K562 (cell line): ENCODE measurements at regions not wholly inside any gene's neighbourhood (a gene's known extent, or its start where the extent isn't known, plus 50 kb on each side); places are given as distances from the start of the nearest gene placed in this dataset.

Source experiments
- ATAC-seq: fragments of 200-7000 bp; cut with Tn5 transposase; 3 replicates; pipeline ENCODE4 v1.9.1; 2020; ENCODE audit warnings: moderate library complexity
- BruUV-seq: library from RNA; stranded (reverse); fragments of 400-500 nt; replicated peaks from 2 replicates; lab custom pipeline; 2021; lab: Mats Ljungman, UMichigan
- CTCF ChIA-PET: fragments of 300-600 bp; formaldehyde crosslinking; extraction: SDS; loops from one replicate; lab custom pipeline; 2021; ENCODE audit warnings: low intra/inter-chr PET ratio; lab: Yijun Ruan, JAX
- POLR2A ChIA-PET: fragments of 300-600, 350-650 bp; sonication (Branson Sonifier 250); formaldehyde crosslinking; extraction: SDS; loops from one replicate; lab custom pipeline; 2021; ENCODE audit warnings: antibody characterized with exemption, inconsistent platforms; lab: Yijun Ruan, JAX
- DNase-seq, 4 experiments: peaks; one replicate each; pipeline versions ENCODE4 v3.0.0 to v3.0.0-alpha.2; 2011 to 2018; ENCODE audit warnings: low spot score in 3 of 4, mixed read lengths in 3 of 4; ENCODE audit errors: extremely low read depth in 1 of 4
- FAIRE-seq: peaks from 2 replicates; lab custom pipeline; 2011; peaks lifted over from hg19 to GRCh38; lab: Jason Lieb, UNC
- H2AFZ ChIP-seq: 2 replicates; pipeline ENCODE4 v1.6.0; 2011; ENCODE audit warnings: low read depth, low read length, control low read depth, inconsistent platforms
- H3K27ac ChIP-seq: fragments of 200-600 bp; 3 replicates; pipeline ENCODE4 v1.8.0; 2011; ENCODE audit warnings: low read depth, mild to moderate bottlenecking, control low read depth, inconsistent platforms, low read length, moderate library complexity, mixed read lengths; ENCODE audit errors: extremely low read depth
- H3K27me3 ChIP-seq, 2 experiments: fragments of 300-600 bp in 1 of 2; 2 replicates in 1 of 2; 3 replicates in 1 of 2; pipeline versions ENCODE4 v1.6.0 to v1.8.0; 2011; ENCODE audit warnings: inconsistent platforms in 2 of 2, low read length in 2 of 2, mild to moderate bottlenecking in 1 of 2, mixed read lengths in 1 of 2, moderate library complexity in 1 of 2; ENCODE audit not compliant: control insufficient read depth in 2 of 2, insufficient read depth in 2 of 2
- H3K36me3 ChIP-seq: fragments of 300-600 bp; 3 replicates; pipeline ENCODE4 v1.8.0; 2011; ENCODE audit warnings: mild to moderate bottlenecking, low read length, inconsistent platforms; ENCODE audit not compliant: control insufficient read depth, insufficient read depth
- H3K4me1 ChIP-seq, 2 experiments: fragments of 200-600 bp in 1 of 2; replicated peaks in 1 of 2; 2 replicates in 1 of 2; 3 replicates in 1 of 2; pipeline versions ENCODE4 v1.5.1 to v1.8.0; 2011; ENCODE audit warnings: inconsistent platforms in 2 of 2, low read length in 2 of 2, mild to moderate bottlenecking in 1 of 2, mixed read lengths in 1 of 2, moderate library complexity in 1 of 2; ENCODE audit not compliant: control insufficient read depth in 2 of 2, insufficient read depth in 2 of 2
- H3K4me2 ChIP-seq: 2 replicates; pipeline ENCODE4 v1.6.1; 2011; ENCODE audit warnings: low read length, control low read depth, inconsistent platforms, mixed read lengths; ENCODE audit not compliant: insufficient read depth
- H3K4me3 ChIP-seq: fragments of 200-600 bp; sonication (generic), shearing (Covaris generic); 2 replicates; pipeline ENCODE4 v1.5.1; 2016; ENCODE audit warnings: control low read depth, inconsistent platforms
- H3K79me2 ChIP-seq: fragments of 200-600 bp; 3 replicates; pipeline ENCODE4 v1.8.0; 2011; ENCODE audit warnings: low read length, inconsistent platforms; ENCODE audit not compliant: control insufficient read depth, insufficient read depth
- H3K9ac ChIP-seq, 2 experiments: 2 replicates each; pipeline versions ENCODE4 v1.6.0 to v1.6.1; 2011; ENCODE audit warnings: low read depth in 2 of 2, low read length in 2 of 2, control low read depth in 1 of 2, inconsistent platforms in 1 of 2, mild to moderate bottlenecking in 1 of 2, mixed read lengths in 1 of 2; ENCODE audit not compliant: insufficient read depth in 1 of 2
- H3K9me1 ChIP-seq: one replicate; pipeline ENCODE4 v1.6.0; 2011; ENCODE audit warnings: inconsistent platforms, mild to moderate bottlenecking, low read length, moderate library complexity; ENCODE audit not compliant: control insufficient read depth, insufficient read depth
- H3K9me3 ChIP-seq: replicated peaks from 2 replicates; pipeline ENCODE4 v1.5.1; 2011; ENCODE audit warnings: low read depth, low read length, inconsistent platforms; ENCODE audit not compliant: control insufficient read depth, insufficient read depth
- H4K20me1 ChIP-seq: replicated peaks from 2 replicates; pipeline ENCODE4 v1.6.1; 2011; ENCODE audit warnings: low read length, inconsistent platforms, mixed read lengths; ENCODE audit not compliant: control insufficient read depth, insufficient read depth
- CREM ChIP-seq: IDR thresholded peaks from 2 replicates; pipeline ENCODE4 v1.6.1; 2014; ENCODE audit warnings: antibody characterized with exemption, low read depth
- E4F1 ChIP-seq: fragments of 250-450 bp; sonication (Bioruptor Pico); IDR thresholded peaks from 2 replicates; pipeline ENCODE4 v1.5.0; 2021; ENCODE audit warnings: mild to moderate bottlenecking, borderline replicate concordance
- JUN ChIP-seq, 2 experiments: sonication (generic) in 1 of 2; formaldehyde crosslinking in 1 of 2; IDR thresholded peaks; 2 replicates each; pipeline versions ENCODE4 v1.6.1 to v1.8.0; 2012 to 2022; ENCODE audit warnings: borderline replicate concordance in 2 of 2, mild to moderate bottlenecking in 2 of 2, improper control_type of control experiment in 1 of 2, low read depth in 1 of 2, low read length in 1 of 2, missing genetic modification reagents in 1 of 2
- WGBS: fragments of 100-300 bp; shearing (Covaris generic); methylation state at CpG from one replicate; pipeline ENCODE4 v1.1.6; 2016; ENCODE audit warnings: low coverage, mixed read lengths; ENCODE audit not compliant: insufficient coverage; ENCODE audit errors: missing lambda C conversion rate; 5-methylcytosine and 5-hydroxymethylcytosine counted together
- in situ Hi-C: fragments of 300-500 bp; cut with MboI; formaldehyde crosslinking; loops from 4 replicates; pipeline ENCODE4 v1.15.0; 2018; ENCODE audit warnings: inconsistent platforms, mixed read lengths
- intact Hi-C: fragments of 100-400 bp; cut with micrococcal nuclease; formaldehyde crosslinking; loops from 2 replicates; pipeline ENCODE4 v1.14.2; 2022
- TF ChIP-seq, protein P1 (sequence below): fragments of 450-650 bp; conservative IDR thresholded peaks from 2 replicates; pipeline ENCODE4 v1.6.1; 2016; ENCODE audit warnings: missing genetic modification characterization, low read depth, mild to moderate bottlenecking, control low read depth, missing compliant biosample characterization

DNA sequence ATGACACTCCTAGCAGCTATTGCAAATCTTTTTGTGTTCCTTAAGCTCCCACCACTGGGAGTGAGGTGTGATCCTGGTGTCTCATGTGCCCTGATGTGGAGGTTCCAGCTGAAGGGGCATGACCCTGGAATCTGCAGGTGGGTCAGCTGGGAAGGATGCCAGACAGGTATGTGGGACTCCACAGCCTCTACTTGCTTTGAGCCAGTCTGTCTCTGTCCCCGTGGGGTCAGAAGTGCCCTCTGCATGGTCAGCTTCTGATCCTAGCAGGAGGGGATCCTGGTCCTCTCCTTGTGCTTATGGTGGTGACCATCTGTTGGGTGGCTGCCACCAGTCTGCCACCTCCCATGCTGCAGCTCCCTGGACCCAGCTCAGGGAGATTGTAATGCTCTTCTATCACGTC lies 51.1 kb upstream of the COMTD1 start:
- Histone ChIP-seq H3K9me3 (0 out of 2 replicates have a peak, but pooled peaks cover 2% of the 10 kb centered on the region), H3K4me2 (no peak overlapping the region), H3K79me2 (no peaks in the 10 kb centered on the region), H3K36me3 (no peaks in the 10 kb centered on the region), H4K20me1 (no peaks in the 10 kb centered on the region), H3K4me1 (no peaks in the 10 kb centered on the region), H3K27me3 (peaks cover 16 to 41% of the 10 kb centered on the region in 2 experiments), H3K27ac (no peak overlapping the region), H3K4me3 (no peak overlapping the region), H2AFZ (no peak overlapping the region), H3K9ac (no peak overlapping the region), H3K9me1 (no peaks in the 10 kb centered on the region)
- no peak for DNase-seq
- BruUV-seq = no TSS peak
- ChIA-PET CTCF (no interaction called here), POLR2A (interaction anchor here (0.5 to 1.7 kb wide), 6 partner anchors 8 to 1032 kb away, joined by 3 to 6 read pairs (median 3); no protein-coding TSS in a partner anchor)
- in situ Hi-C loops (no loop called here), intact Hi-C loops (no loop called here)
- no peak for ATAC-seq
- 0% methylated on average over 2 of the region's 2 CpGs for WGBS
- no peak for FAIRE-seq
- TF ChIP-seq CREM = no peak
- no peak for TF ChIP-seq E4F1 (CRISPR knock-in tag)
- TF ChIP-seq JUN (IDR thresholded peaks at IDR 0.05; ENCODE audit: borderline replicate concordance, low read depth, low read length) = no peak
- TF ChIP-seq JUN (CRISPR knock-in tag; IDR thresholded peaks at IDR 0.05; ENCODE audit: borderline replicate concordance) = no peak
- TF ChIP-seq, protein P1, sequence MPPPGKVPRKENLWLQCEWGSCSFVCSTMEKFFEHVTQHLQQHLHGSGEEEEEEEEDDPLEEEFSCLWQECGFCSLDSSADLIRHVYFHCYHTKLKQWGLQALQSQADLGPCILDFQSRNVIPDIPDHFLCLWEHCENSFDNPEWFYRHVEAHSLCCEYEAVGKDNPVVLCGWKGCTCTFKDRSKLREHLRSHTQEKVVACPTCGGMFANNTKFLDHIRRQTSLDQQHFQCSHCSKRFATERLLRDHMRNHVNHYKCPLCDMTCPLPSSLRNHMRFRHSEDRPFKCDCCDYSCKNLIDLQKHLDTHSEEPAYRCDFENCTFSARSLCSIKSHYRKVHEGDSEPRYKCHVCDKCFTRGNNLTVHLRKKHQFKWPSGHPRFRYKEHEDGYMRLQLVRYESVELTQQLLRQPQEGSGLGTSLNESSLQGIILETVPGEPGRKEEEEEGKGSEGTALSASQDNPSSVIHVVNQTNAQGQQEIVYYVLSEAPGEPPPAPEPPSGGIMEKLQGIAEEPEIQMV = no peak
